Ovary (tissue), 3 donors: ENCODE measurements at regions not wholly inside any gene's neighbourhood (a gene's known extent, or its start where the extent isn't known, plus 50 kb on each side); places are given as distances from the start of the nearest gene placed in this dataset.

Experiments used
- CTCF ChIP-seq, 3 donors: fragments of 450-650 bp in 2 of 3; fragments of 200-600 bp in 1 of 3; IDR thresholded peaks; one replicate each; pipeline versions ENCODE4 v1.5.1 to v1.8.0; 2016 to 2022; ENCODE audit warnings: antibody characterized with exemption in 3 of 3, mild to moderate bottlenecking in 1 of 3
- EP300 ChIP-seq: sonication (generic); formaldehyde crosslinking; IDR thresholded peaks from one replicate; pipeline ENCODE4 v1.6.1; 2017; ENCODE audit warnings: antibody characterized with exemption
- POLR2A ChIP-seq: fragments of 450-650 bp; IDR thresholded peaks from one replicate; pipeline ENCODE4 v1.6.1; 2017; ENCODE audit warnings: antibody characterized with exemption, mild to moderate bottlenecking, moderate library complexity
- donor health status: DM: no; HTN: no; CAD: no.

- TF ChIP-seq CTCF (IDR thresholded peaks at IDR 0.05): no peak
- TF ChIP-seq EP300: no peak
- TF ChIP-seq POLR2A: no peak
These were observed 62.1 kb downstream of the CCR1 start for GRCh38 chr3:46146021-46146420.
